Neural cell (in vitro differentiated cells): ENCODE measurements at regions not wholly inside any gene's neighbourhood (a gene's known extent, or its start where the extent isn't known, plus 50 kb on each side); places are given as distances from the start of the nearest gene placed in this dataset.

Experiments used
- H2AFZ ChIP-seq: fragments of 200-600, 300-800 bp; sonication (generic), shearing (Covaris generic); 2 replicates; pipeline ENCODE4 v1.6.0; 2014; ENCODE audit warnings: low read depth, mild to moderate bottlenecking, antibody characterized with exemption, low read length, moderate library complexity
- H3F3A ChIP-seq: fragments of 200-600 bp; shearing (Covaris generic); 2 replicates; pipeline ENCODE4 v1.6.1; 2016; ENCODE audit warnings: mild to moderate bottlenecking, moderate library complexity, mixed read lengths, antibody characterized with exemption, low read length; ENCODE audit not compliant: insufficient read depth, poor library complexity, severe bottlenecking
- H3K27ac ChIP-seq: fragments of 200-600, 300-800 bp; sonication (generic), shearing (Covaris generic); 2 replicates; pipeline ENCODE4 v1.5.1; 2014; ENCODE audit warnings: mild to moderate bottlenecking, low read length, moderate library complexity
- H3K27me3 ChIP-seq: fragments of 300-800, 200-600 bp; sonication (generic), shearing (Covaris generic); 2 replicates; pipeline ENCODE4 v1.6.0; 2014; ENCODE audit warnings: mild to moderate bottlenecking, low read depth, low read length, moderate library complexity; ENCODE audit not compliant: insufficient read depth
- H3K36me3 ChIP-seq: fragments of 300-800, 200-600 bp; sonication (generic), shearing (Covaris generic); 2 replicates; pipeline ENCODE4 v1.5.1; 2014; ENCODE audit warnings: mild to moderate bottlenecking, antibody characterized with exemption, low read length, moderate library complexity; ENCODE audit not compliant: insufficient read depth
- H3K4me2 ChIP-seq: fragments of 300-800, 200-600 bp; sonication (generic), shearing (Covaris generic); 2 replicates; pipeline ENCODE4 v1.6.0; 2014; ENCODE audit warnings: mild to moderate bottlenecking, low read length
- H3K4me3 ChIP-seq: fragments of 300-800, 200-600 bp; sonication (generic), shearing (Covaris generic); 2 replicates; pipeline ENCODE4 v1.5.1; 2014; ENCODE audit warnings: mild to moderate bottlenecking, low read length, moderate library complexity
- H3K79me2 ChIP-seq: fragments of 200-600 bp; shearing (Covaris generic); replicated peaks from 2 replicates; pipeline ENCODE4 v1.6.0; 2014; ENCODE audit warnings: mild to moderate bottlenecking, low read length, moderate library complexity; ENCODE audit not compliant: insufficient read depth
- H3K9ac ChIP-seq: fragments of 300-800, 200-600 bp; sonication (generic), shearing (Covaris generic); 2 replicates; pipeline ENCODE4 v1.6.1; 2016; ENCODE audit warnings: mild to moderate bottlenecking, low read length, mixed read lengths
- H3K9me2 ChIP-seq: fragments of 200-600 bp; shearing (Covaris generic); 2 replicates; pipeline ENCODE4 v1.6.1; 2016; ENCODE audit warnings: mild to moderate bottlenecking, low read length, mixed read lengths; ENCODE audit not compliant: insufficient read depth
- H3K9me3 ChIP-seq: fragments of 200-600, 300-800 bp; sonication (generic), shearing (Covaris generic); 2 replicates; pipeline ENCODE4 v1.6.1; 2016; ENCODE audit warnings: mild to moderate bottlenecking, mixed run types, low read length, moderate library complexity, mixed read lengths
- H4K20me1 ChIP-seq: fragments of 200-600 bp; shearing (Covaris generic); 2 replicates; pipeline ENCODE4 v1.6.1; 2016; ENCODE audit warnings: mild to moderate bottlenecking, mixed run types; ENCODE audit not compliant: insufficient read depth
- EZH2 ChIP-seq: fragments of 200-600, 300-800 bp; shearing (Covaris generic), sonication (generic); IDR thresholded peaks from 2 replicates; pipeline ENCODE4 v1.6.1; 2014; ENCODE audit warnings: antibody characterized with exemption, low read length, borderline replicate concordance, mild to moderate bottlenecking; ENCODE audit not compliant: insufficient read depth, poor library complexity, severe bottlenecking
- MXI1 ChIP-seq: fragments of 450-650 bp; conservative IDR thresholded peaks from 2 replicates; pipeline ENCODE4 v1.6.1; 2014; ENCODE audit warnings: antibody characterized with exemption, mild to moderate bottlenecking; ENCODE audit not compliant: poor library complexity, severe bottlenecking
- RAD21 ChIP-seq: fragments of 450-650 bp; conservative IDR thresholded peaks from 2 replicates; pipeline ENCODE4 v1.6.1; 2014; ENCODE audit warnings: antibody characterized with exemption, mild to moderate bottlenecking, moderate library complexity
- REST ChIP-seq: IDR thresholded peaks from 2 replicates; pipeline ENCODE4 v1.6.1; 2012; ENCODE audit warnings: borderline replicate concordance
- SMC3 ChIP-seq: fragments of 450-650 bp; conservative IDR thresholded peaks from 2 replicates; pipeline ENCODE4 v1.6.1; 2014; ENCODE audit warnings: antibody characterized with exemption, mild to moderate bottlenecking, moderate library complexity; ENCODE audit not compliant: poor library complexity

DNA sequence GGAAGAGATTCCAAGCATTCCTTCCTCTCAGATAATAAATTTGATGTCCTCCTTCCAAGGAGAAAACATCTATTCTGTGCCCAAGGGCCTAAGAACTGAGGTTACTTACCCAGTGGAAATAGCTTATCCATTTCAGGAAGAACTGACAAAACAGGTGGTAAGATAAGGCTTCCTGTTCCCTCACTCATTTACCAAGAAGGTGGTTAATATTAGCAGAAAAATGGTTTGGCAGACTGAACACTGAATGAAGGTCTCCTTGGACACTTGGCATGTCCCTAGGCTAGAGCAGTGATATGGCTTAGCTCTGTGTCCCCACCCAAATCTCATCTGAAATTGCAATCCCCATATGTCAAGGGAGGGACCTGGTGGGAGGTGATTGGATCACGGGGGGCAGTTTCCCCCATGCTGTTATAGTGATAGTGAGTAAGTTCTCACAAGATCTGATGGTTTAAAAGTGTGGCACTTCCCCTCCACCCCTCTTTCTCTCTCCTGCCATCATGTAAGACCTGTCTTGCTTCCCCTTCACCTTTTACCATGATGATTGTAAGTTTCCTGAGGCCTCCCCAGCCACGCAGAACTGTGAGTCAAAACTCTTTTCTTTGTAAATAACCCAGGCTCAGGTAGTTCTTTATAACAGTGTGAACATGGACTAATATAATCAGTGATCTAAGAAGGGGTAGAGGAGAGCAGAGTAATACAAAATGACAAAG lies 127.4 kb downstream of the ST8SIA2 start (continued):
- TF ChIP-seq REST = no peak

- no peak overlapping the region for H3K9ac ChIP-seq
- no peaks in the 10 kb centered on the region for H3K9me2 ChIP-seq
- no peak overlapping the region for H2AFZ ChIP-seq
- no peaks in the 10 kb centered on the region for H3K79me2 ChIP-seq
- H3K27me3 ChIP-seq = no peaks in the 10 kb centered on the region
- no peaks in the 10 kb centered on the region for H3K36me3 ChIP-seq
- no peaks in the 10 kb centered on the region for H3F3A ChIP-seq
- no peak overlapping the region for H3K4me3 ChIP-seq
- H3K9me3 ChIP-seq = no peaks in the 10 kb centered on the region
- H3K4me2 ChIP-seq = no peak overlapping the region
- no peak overlapping the region for H3K27ac ChIP-seq
- no peaks in the 10 kb centered on the region for H4K20me1 ChIP-seq
- TF ChIP-seq RAD21 = no peak
- TF ChIP-seq EZH2 = no peak
- TF ChIP-seq SMC3 = no peak
- no peak for TF ChIP-seq MXI1
These were observed 126.0 kb downstream of the ST8SIA2 start for GRCh38 chr15:92519709-92520108.
